ENCODE measurements at regions not wholly inside any gene's neighbourhood (a gene's known extent, or its start where the extent isn't known, plus 50 kb on each side); places are given as distances from the start of the nearest gene placed in this dataset.

DNA sequence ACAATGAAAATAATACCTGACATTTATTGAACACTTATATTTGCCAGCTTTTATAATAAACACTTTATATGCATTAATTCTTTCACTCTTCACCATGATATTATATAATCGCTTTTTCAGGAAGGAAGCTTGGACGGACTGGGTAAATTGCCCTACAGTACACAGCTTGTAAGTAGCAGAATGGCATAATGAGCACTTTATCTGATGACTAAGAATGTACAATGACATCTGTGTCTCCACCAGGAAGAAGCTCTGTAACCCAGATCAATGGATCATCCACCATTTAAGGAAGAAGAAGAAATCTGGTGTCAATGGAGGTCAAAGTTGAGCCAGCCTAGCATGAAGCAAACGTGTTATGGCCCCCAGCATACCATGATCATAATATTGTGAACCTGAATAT lies 444.0 kb upstream of the SPHKAP start:
- Histone ChIP-seq H3K4me3 (no peak overlapping the region), H3K36me3 (no peaks in the 10 kb centered on the region), H3K27me3 (no peaks in the 10 kb centered on the region), H3K9me3 (no peaks in the 10 kb centered on the region), H3K4me1 (no peaks in the 10 kb centered on the region), H3K27ac (no peak overlapping the region)
- in situ Hi-C loops (cut with MboI; ENCODE audit: low sequenced_read_pairs in 4 of 4) = no loop called here
- intact Hi-C loops (cut with DNase I; ENCODE audit: low total_unique reads) = no loop called here
- no peak for DNase-seq
- no peak for ATAC-seq
- no peak for TF ChIP-seq POLR2A (IDR thresholded peaks at IDR 0.05)
- TF ChIP-seq, protein P1, sequence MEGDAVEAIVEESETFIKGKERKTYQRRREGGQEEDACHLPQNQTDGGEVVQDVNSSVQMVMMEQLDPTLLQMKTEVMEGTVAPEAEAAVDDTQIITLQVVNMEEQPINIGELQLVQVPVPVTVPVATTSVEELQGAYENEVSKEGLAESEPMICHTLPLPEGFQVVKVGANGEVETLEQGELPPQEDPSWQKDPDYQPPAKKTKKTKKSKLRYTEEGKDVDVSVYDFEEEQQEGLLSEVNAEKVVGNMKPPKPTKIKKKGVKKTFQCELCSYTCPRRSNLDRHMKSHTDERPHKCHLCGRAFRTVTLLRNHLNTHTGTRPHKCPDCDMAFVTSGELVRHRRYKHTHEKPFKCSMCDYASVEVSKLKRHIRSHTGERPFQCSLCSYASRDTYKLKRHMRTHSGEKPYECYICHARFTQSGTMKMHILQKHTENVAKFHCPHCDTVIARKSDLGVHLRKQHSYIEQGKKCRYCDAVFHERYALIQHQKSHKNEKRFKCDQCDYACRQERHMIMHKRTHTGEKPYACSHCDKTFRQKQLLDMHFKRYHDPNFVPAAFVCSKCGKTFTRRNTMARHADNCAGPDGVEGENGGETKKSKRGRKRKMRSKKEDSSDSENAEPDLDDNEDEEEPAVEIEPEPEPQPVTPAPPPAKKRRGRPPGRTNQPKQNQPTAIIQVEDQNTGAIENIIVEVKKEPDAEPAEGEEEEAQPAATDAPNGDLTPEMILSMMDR (IDR thresholded peaks at IDR 0.05 in 4 of 5, conservative IDR thresholded peaks at IDR 0.05 in 1 of 5) = no peak

DNA sequence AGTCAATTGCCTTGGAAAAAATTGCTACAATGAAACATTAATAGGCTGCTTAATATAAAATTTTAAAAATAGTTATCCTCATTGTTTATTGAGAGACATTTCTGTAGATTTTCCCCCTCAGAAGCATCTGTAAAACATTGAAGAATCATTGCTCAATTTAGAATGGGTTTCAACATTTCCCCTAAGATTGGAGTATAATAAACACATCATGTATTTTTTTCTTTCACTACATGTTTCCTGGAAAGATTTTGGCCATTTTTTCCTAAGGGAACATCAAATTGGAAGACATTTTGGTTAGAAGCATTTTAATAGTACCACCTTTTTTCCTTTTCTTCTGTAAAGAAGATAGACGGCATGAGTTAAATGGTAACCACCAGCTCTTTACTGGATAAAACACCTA lies 443.2 kb upstream of the SPHKAP start:
- intact Hi-C loops (cut with DNase I; ENCODE audit: low total_unique reads) = no loop called here

DNA sequence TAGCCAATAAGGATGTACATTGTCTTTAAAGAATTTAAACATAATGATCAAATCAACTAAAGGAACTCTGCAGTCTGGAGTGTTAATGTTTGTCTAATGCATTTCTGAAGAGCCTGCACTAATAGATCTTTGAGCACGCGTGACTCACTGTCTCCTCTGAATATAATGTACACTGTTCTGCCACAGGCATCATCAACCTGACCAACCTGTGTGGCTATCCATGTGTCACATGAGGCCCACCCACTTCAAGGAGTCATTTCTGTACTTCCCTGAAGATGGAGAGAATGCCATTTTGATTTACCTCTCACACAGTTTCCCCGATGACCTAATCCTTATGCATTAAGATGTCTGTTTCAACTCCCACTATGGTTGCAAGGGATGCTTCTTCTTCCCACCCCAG lies 434.0 kb upstream of the SPHKAP start:
- in situ Hi-C loops (cut with MboI; ENCODE audit: low sequenced_read_pairs in 4 of 4) (no loop called here), intact Hi-C loops (cut with DNase I; ENCODE audit: low total_unique reads) (no loop called here)
- H3K27ac ChIP-seq = no peak overlapping the region
- H3K27me3 ChIP-seq = no peaks in the 10 kb centered on the region
- no peaks in the 10 kb centered on the region for H3K4me1 ChIP-seq
- no peak overlapping the region for H3K4me3 ChIP-seq
- H3K36me3 ChIP-seq = no peaks in the 10 kb centered on the region
- H3K9me3 ChIP-seq = no peaks in the 10 kb centered on the region
- DNase-seq (no peak), ATAC-seq (no peak)
- no peak for TF ChIP-seq POLR2A (IDR thresholded peaks at IDR 0.05)
- TF ChIP-seq, protein P1 (IDR thresholded peaks at IDR 0.05 in 4 of 5, conservative IDR thresholded peaks at IDR 0.05 in 1 of 5) = no peak

More for the DNA sequence above, 443.2 kb upstream of the SPHKAP start:
- TF ChIP-seq, protein P1 (IDR thresholded peaks at IDR 0.05 in 4 of 5, conservative IDR thresholded peaks at IDR 0.05 in 1 of 5) = no peak
- no peak for TF ChIP-seq POLR2A (IDR thresholded peaks at IDR 0.05)
- DNase-seq (no peak), ATAC-seq (no peak)
- in situ Hi-C loops (cut with MboI; ENCODE audit: low sequenced_read_pairs in 4 of 4) = no loop called here
- H3K9me3 ChIP-seq = no peaks in the 10 kb centered on the region
- no peaks in the 10 kb centered on the region for H3K4me1 ChIP-seq
- H3K27ac ChIP-seq = no peak overlapping the region
- no peaks in the 10 kb centered on the region for H3K36me3 ChIP-seq
- no peaks in the 10 kb centered on the region for H3K27me3 ChIP-seq
- H3K4me3 ChIP-seq = no peak overlapping the region

DNA sequence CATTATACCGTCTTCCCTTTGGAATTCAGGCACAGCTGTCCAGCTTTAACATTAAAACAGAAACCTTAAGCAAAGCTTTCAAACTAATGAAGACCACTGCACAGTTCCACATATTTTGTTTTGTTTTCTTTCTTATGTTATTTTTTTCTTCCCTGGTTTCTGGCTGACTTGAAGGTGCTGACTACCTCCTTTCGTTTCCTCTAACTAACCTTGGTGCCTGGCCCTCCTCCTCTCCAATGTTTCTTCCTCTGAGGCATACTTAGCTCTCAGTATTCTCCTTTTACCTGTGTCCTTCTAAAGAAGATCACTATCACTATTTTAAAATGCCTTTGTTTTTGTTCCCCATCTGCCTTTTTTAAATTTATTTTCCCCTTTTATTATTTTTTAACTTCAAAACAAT lies 433.3 kb upstream of the SPHKAP start:
- Histone ChIP-seq H3K36me3 (no peaks in the 10 kb centered on the region), H3K9me3 (no peaks in the 10 kb centered on the region), H3K27ac (no peak overlapping the region), H3K4me1 (no peaks in the 10 kb centered on the region), H3K27me3 (no peaks in the 10 kb centered on the region), H3K4me3 (no peak overlapping the region)
- DNase-seq = no peak
- in situ Hi-C loops (cut with MboI; ENCODE audit: low sequenced_read_pairs in 4 of 4) (no loop called here), intact Hi-C loops (cut with DNase I; ENCODE audit: low total_unique reads) (no loop called here)
- TF ChIP-seq, protein P1 (IDR thresholded peaks at IDR 0.05 in 4 of 5, conservative IDR thresholded peaks at IDR 0.05 in 1 of 5) = no peak
- no peak for TF ChIP-seq POLR2A (IDR thresholded peaks at IDR 0.05)
- ATAC-seq = no peak

DNA sequence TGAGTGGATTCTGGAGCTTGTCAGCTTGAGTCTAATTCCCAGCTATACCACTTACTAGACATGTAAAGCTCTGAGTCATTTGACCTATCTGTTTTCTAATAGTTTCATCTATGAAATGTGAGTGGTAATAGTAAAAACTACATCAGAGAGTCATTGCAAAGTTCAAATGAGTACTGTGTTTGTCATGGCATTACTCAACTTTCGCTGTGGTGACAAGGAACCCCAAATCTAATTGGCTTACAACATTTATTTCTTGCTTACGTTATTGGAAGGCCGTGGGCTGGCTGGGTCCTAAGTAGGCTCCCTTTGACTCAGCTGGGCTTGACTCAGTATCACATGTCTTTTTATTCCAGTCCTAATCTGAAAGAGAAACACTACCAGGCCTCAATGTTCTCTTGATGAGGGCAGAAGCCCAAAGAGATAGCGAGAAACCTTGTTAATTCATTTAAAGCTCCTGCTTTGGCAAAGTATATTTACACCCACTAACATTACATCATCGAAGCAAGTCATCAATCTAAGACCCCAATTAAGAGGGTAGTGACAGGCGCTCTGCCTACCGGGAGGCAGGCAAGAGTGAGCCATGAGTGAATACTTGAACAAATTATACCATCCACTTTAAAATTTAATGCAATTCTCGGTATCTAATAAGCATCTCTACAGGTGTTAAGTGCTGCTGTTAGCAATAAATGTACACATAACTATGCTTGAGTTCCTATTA lies 431.8 kb upstream of the SPHKAP start:
- no peaks in the 10 kb centered on the region for H3K36me3 ChIP-seq
- no peaks in the 10 kb centered on the region for H3K9me3 ChIP-seq
- intact Hi-C loops (cut with DNase I; ENCODE audit: low total_unique reads) = no loop called here
- no peaks in the 10 kb centered on the region for H3K4me1 ChIP-seq
- ATAC-seq (no peak), DNase-seq (no peak)
- no peak for TF ChIP-seq POLR2A (IDR thresholded peaks at IDR 0.05)
- TF ChIP-seq, protein P1 (IDR thresholded peaks at IDR 0.05 in 4 of 5, conservative IDR thresholded peaks at IDR 0.05 in 1 of 5) = no peak
- no peaks in the 10 kb centered on the region for H3K27me3 ChIP-seq
- H3K4me3 ChIP-seq = no peak overlapping the region
- no peak overlapping the region for H3K27ac ChIP-seq
- in situ Hi-C loops (cut with MboI; ENCODE audit: low sequenced_read_pairs in 4 of 4) = no loop called here
